Fibroblast of lung (primary cell): ENCODE measurements at regions not wholly inside any gene's neighbourhood (a gene's known extent, or its start where the extent isn't known, plus 50 kb on each side); places are given as distances from the start of the nearest gene placed in this dataset.

Experiments used
- DNase-seq, 2 donors: peaks; one replicate each; pipeline versions ENCODE4 v3.0.0 to v3.0.0-alpha.2; 2010; ENCODE audit warnings: low read depth in 2 of 2
- H2AFZ ChIP-seq: 2 replicates; pipeline ENCODE4 v1.5.1; 2012; ENCODE audit warnings: low read length, control low read depth, inconsistent platforms
- H3K27ac ChIP-seq: 2 replicates; pipeline ENCODE4 v1.5.1; 2011; ENCODE audit warnings: low read length, control low read depth; ENCODE audit not compliant: insufficient read depth
- H3K27me3 ChIP-seq: 2 replicates; pipeline ENCODE4 v1.5.1; 2011; ENCODE audit warnings: mild to moderate bottlenecking, low read length; ENCODE audit not compliant: control insufficient read depth, insufficient read depth
- H3K36me3 ChIP-seq: 2 replicates; pipeline ENCODE4 v1.5.1; 2011; ENCODE audit warnings: low read length; ENCODE audit not compliant: control insufficient read depth, insufficient read depth
- H3K4me1 ChIP-seq: 2 replicates; pipeline ENCODE4 v1.5.1; 2011; ENCODE audit warnings: low read length; ENCODE audit not compliant: control insufficient read depth, insufficient read depth; ENCODE audit errors: extremely low read depth
- H3K4me2 ChIP-seq: 2 replicates; pipeline ENCODE4 v1.5.1; 2011; ENCODE audit warnings: low read length, control low read depth; ENCODE audit not compliant: insufficient read depth; ENCODE audit errors: extremely low read depth
- H3K4me3 ChIP-seq, 4 experiments: fragments of 200-600 bp in 1 of 4; sonication (generic) in 1 of 4; replicated peaks in 1 of 4; 2 replicates each; pipeline ENCODE4 v1.5.1; 2011 to 2016; ENCODE audit warnings: low read length in 4 of 4, low read depth in 3 of 4, mild to moderate bottlenecking in 3 of 4, control low read depth in 2 of 4, inconsistent platforms in 1 of 4, mixed read lengths in 1 of 4; ENCODE audit not compliant: insufficient read depth in 1 of 4; ENCODE audit errors: control extremely low read depth in 1 of 4
- H3K79me2 ChIP-seq: 2 replicates; pipeline ENCODE4 v1.5.1; 2012; ENCODE audit warnings: mild to moderate bottlenecking, low read length, inconsistent platforms; ENCODE audit not compliant: control insufficient read depth, insufficient read depth
- H3K9ac ChIP-seq: 2 replicates; pipeline ENCODE4 v1.5.1; 2011; ENCODE audit warnings: mild to moderate bottlenecking, low read length, control low read depth; ENCODE audit not compliant: insufficient read depth
- H3K9me3 ChIP-seq: 2 replicates; pipeline ENCODE4 v1.5.1; 2012; ENCODE audit warnings: low read depth, low read length; ENCODE audit not compliant: control insufficient read depth, insufficient read depth
- H4K20me1 ChIP-seq: 2 replicates; pipeline ENCODE4 v1.5.1; 2011; ENCODE audit warnings: low read length; ENCODE audit not compliant: control insufficient read depth, insufficient read depth; ENCODE audit errors: extremely low read depth
- EZH2 ChIP-seq: IDR thresholded peaks from 2 replicates; pipeline ENCODE4 v1.5.1; 2012; ENCODE audit warnings: low read length, control low read depth, mild to moderate bottlenecking; ENCODE audit errors: missing control alignments
- TF ChIP-seq, protein P1 (sequence below), 2 donors: IDR thresholded peaks in 1 of 2; conservative IDR thresholded peaks in 1 of 2; 1 replicate in 1 of 2; 2 replicates in 1 of 2; pipeline ENCODE4 v1.5.1; 2011 to 2012; ENCODE audit warnings: low read length in 2 of 2, control low read depth in 1 of 2, inconsistent platforms in 1 of 2, low read depth in 1 of 2, mild to moderate bottlenecking in 1 of 2

DNA sequence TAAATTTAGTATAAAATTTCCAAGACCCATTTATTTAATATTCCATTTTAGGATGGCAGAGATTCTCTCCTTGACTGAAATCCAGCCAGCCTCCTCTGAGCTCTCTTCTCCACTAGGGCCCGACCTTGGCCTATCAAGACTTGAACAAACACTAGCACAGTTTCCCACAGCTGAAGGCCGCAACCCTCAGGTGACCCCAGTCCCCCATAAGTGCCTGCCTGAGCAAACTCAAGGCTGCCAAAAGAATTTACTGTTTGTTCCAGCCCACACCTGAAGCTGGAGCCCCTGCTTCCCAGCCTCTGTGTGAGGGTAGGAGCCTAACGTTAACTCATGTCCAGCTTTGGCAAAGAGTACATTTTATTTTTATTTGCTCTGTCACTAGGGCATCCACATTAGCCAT is 629.0 kb upstream of the ZFP42 start:
- no peaks in the 10 kb centered on the region for H4K20me1 ChIP-seq
- H3K27ac ChIP-seq = no peak overlapping the region
- H3K79me2 ChIP-seq = no peaks in the 10 kb centered on the region
- H3K9me3 ChIP-seq = no peaks in the 10 kb centered on the region
- no peaks in the 10 kb centered on the region for H3K36me3 ChIP-seq
- no peaks in the 10 kb centered on the region for H3K4me1 ChIP-seq
- no peak overlapping the region for H3K9ac ChIP-seq
- H2AFZ ChIP-seq = no peak overlapping the region
- H3K27me3 ChIP-seq = no peaks in the 10 kb centered on the region
- no peak for TF ChIP-seq EZH2
- TF ChIP-seq, protein P1, sequence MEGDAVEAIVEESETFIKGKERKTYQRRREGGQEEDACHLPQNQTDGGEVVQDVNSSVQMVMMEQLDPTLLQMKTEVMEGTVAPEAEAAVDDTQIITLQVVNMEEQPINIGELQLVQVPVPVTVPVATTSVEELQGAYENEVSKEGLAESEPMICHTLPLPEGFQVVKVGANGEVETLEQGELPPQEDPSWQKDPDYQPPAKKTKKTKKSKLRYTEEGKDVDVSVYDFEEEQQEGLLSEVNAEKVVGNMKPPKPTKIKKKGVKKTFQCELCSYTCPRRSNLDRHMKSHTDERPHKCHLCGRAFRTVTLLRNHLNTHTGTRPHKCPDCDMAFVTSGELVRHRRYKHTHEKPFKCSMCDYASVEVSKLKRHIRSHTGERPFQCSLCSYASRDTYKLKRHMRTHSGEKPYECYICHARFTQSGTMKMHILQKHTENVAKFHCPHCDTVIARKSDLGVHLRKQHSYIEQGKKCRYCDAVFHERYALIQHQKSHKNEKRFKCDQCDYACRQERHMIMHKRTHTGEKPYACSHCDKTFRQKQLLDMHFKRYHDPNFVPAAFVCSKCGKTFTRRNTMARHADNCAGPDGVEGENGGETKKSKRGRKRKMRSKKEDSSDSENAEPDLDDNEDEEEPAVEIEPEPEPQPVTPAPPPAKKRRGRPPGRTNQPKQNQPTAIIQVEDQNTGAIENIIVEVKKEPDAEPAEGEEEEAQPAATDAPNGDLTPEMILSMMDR (conservative IDR thresholded peaks at IDR 0.05 in 1 of 2, IDR thresholded peaks at IDR 0.05 in 1 of 2; ENCODE audit: low read depth in 1 of 2, low read length in 2 of 2) = no peak
- DNase-seq = no peak
- H3K4me2 ChIP-seq = no peak overlapping the region
- no peak overlapping the region for H3K4me3 ChIP-seq

DNA sequence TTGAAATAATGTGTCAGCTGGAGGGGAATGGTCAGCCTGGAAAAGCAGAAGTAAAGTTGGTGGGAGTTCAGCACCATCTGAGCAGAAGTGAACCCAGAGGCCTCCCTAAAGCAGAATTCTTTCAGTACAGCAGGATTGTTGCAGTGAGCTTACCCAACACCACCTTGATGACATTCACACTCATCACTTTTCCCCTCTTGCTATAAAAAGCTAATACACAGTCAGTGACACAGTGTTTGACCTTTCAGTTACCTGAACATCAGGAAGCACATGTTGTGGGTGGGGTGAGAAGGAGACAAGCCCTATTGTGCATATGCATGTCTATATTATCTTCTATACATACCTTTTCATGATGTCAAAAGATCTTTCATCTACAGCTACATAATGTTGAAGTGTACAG is 624.7 kb upstream of the ZFP42 start:
- DNase-seq = no peak

DNA sequence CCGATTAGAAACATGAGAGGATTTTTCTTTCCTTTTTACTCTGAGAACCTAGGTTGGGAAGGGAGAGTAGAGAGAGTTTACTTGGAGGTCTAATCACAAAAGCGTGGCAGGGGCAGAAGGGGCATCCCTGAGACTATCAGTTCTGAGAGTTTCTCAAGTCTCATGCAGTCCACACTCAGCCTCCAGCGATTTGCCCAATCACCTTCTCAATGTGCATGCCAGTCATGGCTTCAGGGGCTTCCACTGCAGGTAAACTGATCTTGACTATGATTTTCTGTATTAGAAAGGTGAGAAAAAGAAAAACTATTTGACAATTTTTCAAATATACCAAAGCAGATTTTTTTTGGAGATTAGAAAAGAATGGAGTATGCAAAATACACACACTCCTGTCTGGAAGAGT is 617.1 kb upstream of the ZFP42 start:
- no peaks in the 10 kb centered on the region for H3K4me1 ChIP-seq
- no peak overlapping the region for H3K27ac ChIP-seq
- no peak overlapping the region for H3K9ac ChIP-seq
- no peaks in the 10 kb centered on the region for H3K36me3 ChIP-seq
- H3K9me3 ChIP-seq = no peaks in the 10 kb centered on the region
- DNase-seq = no peak
- no peak overlapping the region for H3K4me2 ChIP-seq
- no peak overlapping the region for H3K4me3 ChIP-seq
- no peak overlapping the region for H2AFZ ChIP-seq
- TF ChIP-seq, protein P1 (conservative IDR thresholded peaks at IDR 0.05 in 1 of 2, IDR thresholded peaks at IDR 0.05 in 1 of 2; ENCODE audit: low read depth in 1 of 2, low read length in 2 of 2) = no peak
- TF ChIP-seq EZH2 = no peak
- H4K20me1 ChIP-seq = no peaks in the 10 kb centered on the region
- no peaks in the 10 kb centered on the region for H3K79me2 ChIP-seq
- no peaks in the 10 kb centered on the region for H3K27me3 ChIP-seq

More for the DNA sequence above, 624.7 kb upstream of the ZFP42 start:
- Histone ChIP-seq H3K27ac (no peak overlapping the region), H3K9me3 (no peaks in the 10 kb centered on the region), H3K9ac (no peak overlapping the region), H3K27me3 (no peaks in the 10 kb centered on the region), H3K4me2 (no peak overlapping the region), H3K79me2 (no peaks in the 10 kb centered on the region), H2AFZ (no peak overlapping the region), H3K4me1 (no peaks in the 10 kb centered on the region), H3K4me3 (no peak overlapping the region), H3K36me3 (no peaks in the 10 kb centered on the region), H4K20me1 (no peaks in the 10 kb centered on the region)
- TF ChIP-seq, protein P1 (conservative IDR thresholded peaks at IDR 0.05 in 1 of 2, IDR thresholded peaks at IDR 0.05 in 1 of 2; ENCODE audit: low read depth in 1 of 2, low read length in 2 of 2) = no peak
- TF ChIP-seq EZH2 = no peak
